ENCODE measurements at regions not wholly inside any gene's neighbourhood (a gene's known extent, or its start where the extent isn't known, plus 50 kb on each side); places are given as distances from the start of the nearest gene placed in this dataset.
A peak's percentile ranks its signal among the peaks of the same experiment; 100 is the strongest.
"Not testable (repeated sequence)": the region's sequence is repeated elsewhere in the genome, so short reads cannot be mapped to it uniquely, and the experiment has no call there.

DNA sequence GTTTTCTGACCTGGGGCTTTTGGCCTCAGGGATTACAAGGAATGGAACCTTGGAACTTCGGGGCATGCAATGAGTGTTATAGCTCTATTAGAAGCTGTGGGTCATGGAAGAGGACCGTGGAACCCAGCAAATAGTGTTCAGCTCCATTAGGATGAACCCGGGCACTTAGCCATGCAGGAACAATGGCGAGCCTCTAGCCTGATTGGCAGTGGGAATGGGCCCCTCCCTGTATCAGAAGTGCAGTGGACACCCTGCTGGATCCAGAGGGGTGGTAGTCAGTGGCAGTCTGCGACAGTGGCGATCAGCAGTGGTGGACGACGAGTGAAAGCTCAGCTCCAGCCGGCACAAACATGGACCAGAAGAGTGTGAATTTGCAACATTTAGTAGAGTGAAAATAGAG lies 315.4 kb upstream of the TECRL start:
- DNase-seq: no peak

DNA sequence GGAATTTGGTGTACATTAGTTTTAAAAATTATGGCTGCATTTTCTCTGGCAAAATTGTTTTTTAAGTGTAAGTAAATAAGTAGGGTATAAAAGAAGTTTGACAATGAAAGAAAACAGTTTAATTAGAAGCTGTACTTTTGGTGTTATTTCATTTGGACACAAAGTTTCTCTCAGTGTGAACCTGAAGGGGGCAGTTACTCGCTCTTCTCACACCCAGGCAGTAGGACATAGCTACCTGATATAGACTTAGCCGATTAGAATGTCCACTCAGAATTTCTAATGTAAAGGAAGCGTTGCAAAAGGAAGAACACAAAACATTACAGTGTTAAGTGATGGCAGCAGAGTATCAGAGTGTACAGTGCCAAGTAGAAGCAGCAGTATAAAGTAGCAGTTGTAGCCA lies 311.9 kb upstream of the TECRL start:
- DNase-seq: no peak

DNA sequence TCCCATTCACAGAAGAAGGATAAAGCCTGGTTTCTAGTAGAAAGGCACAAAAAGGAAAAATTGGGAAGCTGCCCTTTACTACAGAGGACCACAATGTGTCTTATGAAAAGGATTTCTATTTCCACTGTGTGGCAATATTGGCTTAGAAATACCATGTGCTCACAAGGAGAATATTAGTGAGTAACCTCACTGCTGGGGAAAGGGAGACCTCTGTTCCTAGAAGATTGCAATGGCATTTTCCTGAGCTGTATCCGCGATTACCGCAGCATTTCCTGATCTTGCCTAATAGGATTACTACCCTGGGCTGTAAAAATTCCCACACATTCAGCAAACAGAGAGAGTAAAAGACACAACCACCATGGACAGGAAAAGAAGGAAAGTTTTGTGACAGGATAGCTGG lies 308.8 kb upstream of the TECRL start:
- DNase-seq: no peak

DNA sequence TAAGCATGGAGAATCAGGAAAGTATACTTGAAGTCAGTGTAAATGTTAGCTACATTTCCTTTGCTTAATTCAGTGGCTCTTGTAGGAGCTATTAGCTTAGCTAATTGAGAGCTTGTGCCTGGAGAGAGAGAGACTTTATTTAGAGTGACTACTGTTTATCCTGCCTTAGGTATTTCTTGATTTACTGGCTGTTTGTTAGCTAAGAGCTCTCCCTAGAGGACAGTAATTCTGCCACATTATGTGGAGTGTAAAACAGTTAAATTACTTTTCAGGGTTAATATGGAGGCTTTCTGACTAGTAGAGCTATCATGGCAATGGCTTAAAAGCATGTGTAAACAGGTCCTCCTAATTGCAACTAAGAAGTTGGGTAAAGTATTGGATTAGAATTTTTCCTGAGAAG lies 306.5 kb upstream of the TECRL start:
- no peak for DNase-seq

DNA sequence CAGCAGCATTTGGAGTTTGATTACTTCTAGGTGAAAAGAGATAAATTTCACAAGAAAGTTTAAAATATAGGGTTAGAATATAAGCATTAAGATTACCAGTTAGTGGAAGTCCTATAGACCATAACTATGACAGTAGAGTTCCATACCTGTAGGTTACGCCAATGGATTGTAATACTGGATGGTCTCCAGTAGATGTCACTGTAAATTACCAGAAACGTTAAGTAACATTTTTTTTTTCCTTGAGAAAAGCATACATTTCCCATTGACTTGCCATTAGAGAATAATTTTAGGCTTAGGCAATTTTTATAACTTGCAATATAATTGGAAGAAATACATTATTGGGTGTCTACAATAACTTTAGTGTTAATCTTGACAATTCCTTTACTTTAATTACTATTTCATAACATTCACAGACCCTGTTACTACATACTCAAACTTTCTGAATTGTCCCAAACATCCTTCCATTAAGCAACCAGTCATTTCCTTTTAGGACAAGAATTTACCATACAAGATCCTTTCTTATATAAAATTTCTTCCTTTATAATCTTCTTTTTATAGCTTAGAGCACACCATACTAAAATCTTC lies 304.1 kb upstream of the TECRL start:
- peak; percentile 1 to 24 for DNase-seq

DNA sequence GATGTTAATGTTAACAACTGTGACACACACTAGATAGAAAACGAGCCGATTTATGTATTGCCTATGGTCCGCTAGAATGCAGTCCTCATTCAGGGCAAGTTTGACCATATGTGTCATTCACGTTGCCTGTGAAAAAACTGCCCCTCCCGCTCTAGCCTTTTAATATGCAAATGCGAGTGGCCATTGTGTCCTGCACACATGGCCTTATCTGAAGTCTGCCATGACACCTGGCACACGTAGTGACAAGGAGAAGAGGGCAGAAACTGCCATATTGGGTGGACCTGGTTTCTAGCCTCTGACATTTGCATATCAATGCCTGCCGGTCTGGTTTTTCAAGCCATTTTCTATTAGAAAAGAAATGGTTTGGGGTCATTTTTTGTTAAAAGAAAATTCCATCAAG lies 303.3 kb upstream of the TECRL start:
- DNase-seq: no peak

DNA sequence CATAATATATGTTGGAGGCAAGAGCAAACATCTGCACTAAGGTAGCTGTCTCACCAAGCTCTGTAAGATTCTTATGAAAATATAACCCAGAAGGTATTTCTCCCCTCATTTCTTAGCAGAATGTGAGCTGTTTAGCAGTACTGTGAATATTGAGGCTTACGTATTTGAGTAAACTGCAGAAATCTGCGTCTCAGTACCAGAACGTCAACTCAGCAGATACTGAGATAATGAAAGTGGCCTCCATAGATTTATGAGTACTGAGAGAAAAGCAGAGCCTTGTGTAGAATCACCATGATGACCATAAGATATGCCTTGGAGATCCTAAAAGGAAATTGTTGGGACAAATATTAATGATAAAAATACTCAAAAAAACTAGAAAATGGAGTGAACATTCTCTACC lies 296.7 kb upstream of the TECRL start:
- DNase-seq: no peak

DNA sequence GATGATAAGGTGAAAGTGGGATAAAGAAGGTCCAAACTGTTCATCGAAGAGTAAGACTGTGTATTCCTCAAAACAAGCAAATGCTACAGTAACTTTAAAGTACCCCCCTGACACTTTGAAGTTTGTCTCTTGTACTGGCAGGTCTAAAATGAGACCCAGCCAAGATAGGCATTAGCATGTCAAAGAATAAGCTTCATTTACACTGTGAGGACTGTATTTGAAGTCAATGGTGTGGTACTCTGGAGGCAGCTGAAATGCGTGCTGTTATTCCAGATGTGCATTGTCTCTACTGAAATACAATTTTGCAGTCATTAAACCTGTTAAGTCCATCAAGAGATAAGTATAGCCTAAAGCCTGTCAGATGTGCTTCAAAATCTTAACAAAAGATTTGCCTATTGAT lies 288.9 kb upstream of the TECRL start:
- no peak for DNase-seq

DNA sequence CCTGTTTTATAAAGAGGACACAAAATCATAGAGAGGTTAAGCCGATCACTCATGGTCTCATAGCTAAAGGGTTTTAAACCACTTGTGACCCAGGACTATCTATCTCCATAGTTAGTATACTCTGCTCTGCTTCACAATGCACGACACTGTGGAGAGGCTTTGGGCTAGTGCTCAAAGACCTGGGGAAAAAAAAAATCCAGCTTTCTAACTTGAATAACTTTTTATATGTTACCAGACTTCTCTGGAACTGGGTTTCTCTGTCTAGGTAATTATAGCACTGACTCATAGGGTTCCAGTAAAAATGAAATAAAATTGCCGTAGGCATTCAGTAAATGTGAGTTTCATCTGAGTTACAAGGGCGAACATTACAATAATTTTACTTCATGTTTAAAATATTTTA lies 273.7 kb upstream of the TECRL start:
- DNase-seq: no peak

DNA sequence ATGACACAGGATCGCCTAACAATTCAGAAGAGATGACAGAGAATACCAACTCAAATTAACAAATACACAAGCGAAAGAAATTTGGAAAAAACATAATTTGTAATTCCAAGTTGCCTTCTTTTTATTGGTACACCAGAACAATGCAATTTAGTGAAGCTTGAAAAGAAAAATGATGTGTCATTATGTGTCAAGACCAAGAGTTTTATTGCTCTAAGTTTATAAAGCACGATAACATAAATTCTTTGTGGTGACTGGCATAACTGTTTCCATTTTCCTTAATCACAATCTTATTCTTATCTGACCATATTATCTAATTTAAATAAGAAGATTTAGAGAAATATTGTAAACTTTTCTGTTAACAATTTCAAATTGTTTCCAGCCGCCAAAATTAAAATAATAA lies 273.2 kb upstream of the TECRL start:
- no peak for DNase-seq

DNA sequence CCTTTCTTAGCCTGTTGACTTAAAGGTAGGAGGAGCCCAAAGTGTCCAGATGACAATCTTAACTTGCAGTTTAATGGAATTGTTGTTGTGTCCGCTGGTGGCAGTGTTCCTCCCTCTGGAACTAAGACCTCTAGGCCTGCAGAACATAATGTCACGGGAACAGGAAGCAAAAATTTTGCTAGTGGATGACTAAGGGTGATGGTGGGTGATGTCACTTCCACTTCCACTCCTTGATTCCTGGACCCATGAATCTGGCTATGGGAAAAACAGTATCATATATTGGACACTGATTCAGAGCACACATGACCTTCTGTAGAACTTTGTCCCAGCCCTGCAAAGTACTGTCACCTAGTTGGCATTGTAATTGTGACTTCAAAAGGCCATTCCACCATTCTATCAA lies 263.9 kb upstream of the TECRL start:
- not testable (repeated sequence) for DNase-seq

DNA sequence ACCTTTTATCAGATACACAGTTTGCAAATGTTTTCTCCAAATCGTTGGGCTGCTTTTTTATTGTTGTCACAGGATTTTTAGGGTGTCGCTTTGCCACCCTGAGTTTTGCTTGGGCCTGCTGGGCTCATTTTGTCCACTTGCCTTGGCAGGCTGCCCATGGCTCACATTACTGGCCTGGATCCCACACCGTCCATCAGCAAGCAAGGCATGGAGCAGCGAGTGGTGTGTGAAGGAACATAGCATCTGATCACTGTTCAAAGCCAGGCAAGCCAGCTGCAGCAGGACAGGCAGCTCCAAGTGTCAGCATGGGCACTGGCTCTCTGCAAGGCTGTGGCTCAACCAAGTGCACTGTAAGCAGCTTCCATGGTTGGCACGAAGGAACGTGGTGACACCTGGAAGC lies 261.4 kb upstream of the TECRL start:
- no peak for DNase-seq

DNA sequence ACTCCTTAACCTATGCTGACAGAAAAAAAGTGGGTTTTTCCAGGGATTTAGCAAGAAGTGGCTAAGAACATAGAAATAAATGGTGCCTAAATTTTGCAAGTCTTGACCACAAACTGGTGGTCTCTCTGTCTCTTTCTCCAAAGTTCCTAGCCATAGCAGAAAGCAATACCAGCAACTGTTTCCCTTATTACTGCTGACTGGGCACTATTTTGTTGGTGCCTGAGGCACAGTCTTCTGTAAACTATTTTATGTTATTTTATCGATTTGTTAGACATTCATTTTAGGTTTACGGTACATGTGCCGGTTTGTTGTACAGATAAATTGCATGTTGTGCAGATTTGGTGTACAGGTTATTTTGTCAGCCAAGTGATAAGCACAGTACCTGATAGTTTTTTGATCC lies 234.6 kb upstream of the TECRL start:
- no peak for DNase-seq

DNA sequence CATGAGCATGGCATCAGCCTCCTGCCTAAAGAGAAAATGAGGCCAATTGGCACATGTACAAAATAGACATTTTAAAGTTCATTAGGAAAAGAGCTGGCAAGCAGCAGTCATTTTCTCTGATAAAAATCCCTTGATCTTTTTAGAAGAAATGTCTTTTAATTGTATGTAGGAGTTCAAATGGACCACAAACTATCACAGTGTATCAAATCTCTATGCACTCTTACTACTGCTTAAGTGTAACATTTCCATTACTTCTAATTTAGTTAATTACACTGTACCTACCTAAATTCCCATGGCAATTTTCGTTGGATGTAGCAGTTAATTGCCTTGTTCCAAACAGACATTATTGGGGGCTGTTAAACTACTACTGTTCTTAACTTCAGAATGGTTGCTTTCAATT lies 233.7 kb upstream of the TECRL start:
- DNase-seq: no peak

DNA sequence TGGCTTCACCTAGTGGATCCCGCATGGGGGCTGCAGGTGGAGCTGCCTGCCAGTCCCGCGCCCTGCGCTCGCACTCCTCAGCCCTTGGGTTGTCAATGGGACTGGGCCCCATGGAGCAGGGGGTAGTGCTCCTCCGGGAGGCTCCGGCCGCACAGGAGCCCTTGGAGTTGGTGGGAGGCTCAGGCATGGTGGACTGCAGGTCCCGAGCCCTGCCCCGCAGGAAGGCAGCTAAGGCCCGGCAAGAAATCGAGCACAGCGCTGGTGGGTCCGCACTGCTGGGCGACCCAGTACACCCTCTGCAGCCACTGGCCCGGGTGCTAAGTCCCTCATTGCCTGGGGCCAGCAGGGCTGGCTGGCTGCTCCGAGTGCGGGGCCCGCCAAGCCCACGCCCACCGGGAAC lies 231.2 kb upstream of the TECRL start:
- not testable (repeated sequence) for DNase-seq

DNA sequence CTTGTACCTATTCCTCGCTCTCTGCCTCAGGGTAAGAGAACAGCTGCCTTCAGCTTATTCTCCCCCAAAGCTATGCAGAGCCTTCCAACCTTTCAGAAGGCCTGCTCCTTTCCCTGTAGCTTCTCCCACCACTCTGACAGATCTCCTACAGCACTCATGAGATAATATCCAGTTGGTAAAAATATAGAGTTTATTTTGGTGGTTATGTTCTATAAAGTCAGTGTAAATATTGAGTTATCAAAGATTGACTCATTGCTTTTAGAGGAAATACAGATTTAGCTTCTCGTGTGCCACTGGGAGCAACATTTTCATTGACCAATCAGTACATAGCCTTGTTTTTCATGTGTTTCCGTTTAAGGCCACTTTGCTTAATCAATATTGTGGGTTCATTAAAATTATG lies 216.2 kb upstream of the TECRL start:
- DNase-seq: no peak

DNA sequence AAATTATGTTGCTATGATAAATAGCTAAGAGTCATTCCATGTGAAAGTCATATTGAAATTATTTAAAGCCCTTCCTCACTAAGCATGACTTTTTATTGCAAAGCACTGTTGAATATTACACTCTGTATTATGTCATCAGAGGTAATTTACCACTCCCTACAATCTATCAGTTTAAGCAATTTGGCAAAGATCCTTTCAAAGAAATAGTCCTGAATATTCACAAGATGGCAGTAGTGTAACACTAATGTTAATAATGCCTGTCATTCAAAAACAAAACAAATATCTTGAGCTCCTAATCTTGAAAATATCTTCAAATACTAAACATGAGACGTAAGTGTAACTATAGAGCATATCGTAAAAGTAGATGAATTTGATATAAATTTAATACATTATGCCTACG lies 208.6 kb upstream of the TECRL start:
- no peak for DNase-seq

DNA sequence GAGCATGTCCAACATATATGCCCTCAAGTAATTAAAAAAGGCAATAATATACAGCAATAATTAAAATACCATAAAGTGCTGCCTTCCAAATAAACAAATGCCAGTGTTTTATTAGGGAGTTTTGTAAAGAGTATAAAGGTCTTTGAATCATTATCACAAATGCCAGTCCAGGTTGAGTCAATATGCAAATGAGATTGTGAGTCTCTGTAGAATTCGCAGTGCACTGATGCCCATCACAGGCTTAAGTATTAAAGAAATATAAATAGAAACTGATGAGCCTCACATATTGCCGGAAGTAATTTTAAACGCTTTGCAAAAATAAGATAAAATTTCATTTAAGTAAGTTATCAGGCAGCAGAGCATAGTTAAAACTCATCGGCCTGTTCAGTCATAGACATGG lies 205.0 kb upstream of the TECRL start:
- DNase-seq: no peak

DNA sequence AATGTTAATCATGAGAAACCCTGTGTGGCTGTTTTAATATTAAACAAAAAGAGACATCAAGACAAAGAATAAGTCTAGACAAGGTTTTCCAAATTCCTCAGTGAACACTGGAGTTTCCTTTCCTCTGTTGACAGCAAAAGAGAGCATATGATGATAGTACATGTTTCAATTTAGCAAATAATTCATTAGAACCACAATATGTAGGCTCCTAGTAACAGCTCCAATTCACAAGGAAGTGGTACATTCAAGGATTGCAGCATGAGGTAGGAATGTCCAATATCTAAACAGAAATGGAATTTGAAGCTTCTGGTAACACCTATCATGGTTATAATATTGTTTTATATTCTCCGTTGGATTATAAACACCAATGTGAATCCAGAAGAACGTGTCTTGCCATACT lies 203.8 kb upstream of the TECRL start:
- DNase-seq: no peak

DNA sequence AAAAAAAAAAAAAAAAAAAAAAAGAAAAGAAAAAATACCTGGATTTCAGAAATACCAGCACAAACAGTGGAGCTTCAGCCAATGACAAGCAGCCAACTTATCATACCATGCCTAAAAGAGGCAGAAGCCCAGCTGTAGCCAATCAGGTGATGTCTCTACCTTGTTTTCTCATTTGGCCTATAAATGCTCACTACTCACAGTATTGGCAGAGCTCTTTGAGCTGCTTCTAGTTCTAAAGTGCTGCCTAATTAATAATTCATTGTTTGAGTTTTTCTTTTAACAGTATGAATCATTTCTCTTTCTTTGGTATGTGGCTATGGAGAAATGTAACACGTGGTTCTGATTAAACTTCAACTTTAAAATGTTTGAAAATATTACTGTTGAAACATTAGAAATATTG lies 188.8 kb upstream of the TECRL start:
- no peak for DNase-seq

DNA sequence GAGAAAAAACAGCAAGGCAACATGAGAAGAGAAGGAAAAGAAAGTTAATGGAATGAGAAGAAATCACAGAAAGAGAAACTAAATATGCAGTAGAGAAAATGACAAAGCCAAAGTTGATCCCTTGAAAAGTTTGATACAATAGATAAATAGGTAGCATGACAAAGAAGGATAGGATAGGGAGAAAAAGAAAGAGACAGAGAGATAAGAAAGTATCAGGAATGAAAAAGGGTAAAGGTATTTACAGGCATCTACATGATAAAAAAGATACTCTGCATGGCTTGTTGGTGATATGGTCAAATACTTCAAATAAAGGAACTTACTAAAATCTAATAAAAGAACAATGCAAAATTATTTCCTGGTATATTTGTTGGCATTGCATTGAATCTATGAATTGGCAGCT lies 185.5 kb upstream of the TECRL start:
- no peak for DNase-seq

DNA sequence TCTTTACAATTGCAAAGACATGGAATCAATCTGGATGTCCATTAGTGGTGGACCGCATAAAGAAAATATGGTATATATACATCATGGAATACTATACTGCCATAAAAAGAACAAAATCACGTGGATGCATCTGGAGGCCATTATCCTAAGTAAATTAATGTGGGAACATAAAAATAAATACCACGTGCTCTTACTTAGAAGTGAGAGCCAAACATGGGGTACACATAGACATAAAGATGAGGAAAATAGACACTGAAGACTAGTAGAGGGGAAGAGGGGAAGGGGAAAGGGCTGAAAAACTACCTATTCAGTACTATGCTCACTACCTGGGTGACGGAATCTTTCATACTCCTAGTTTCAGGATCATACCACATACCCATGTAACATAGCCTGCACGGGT lies 179.3 kb upstream of the TECRL start:
- no peak for DNase-seq

DNA sequence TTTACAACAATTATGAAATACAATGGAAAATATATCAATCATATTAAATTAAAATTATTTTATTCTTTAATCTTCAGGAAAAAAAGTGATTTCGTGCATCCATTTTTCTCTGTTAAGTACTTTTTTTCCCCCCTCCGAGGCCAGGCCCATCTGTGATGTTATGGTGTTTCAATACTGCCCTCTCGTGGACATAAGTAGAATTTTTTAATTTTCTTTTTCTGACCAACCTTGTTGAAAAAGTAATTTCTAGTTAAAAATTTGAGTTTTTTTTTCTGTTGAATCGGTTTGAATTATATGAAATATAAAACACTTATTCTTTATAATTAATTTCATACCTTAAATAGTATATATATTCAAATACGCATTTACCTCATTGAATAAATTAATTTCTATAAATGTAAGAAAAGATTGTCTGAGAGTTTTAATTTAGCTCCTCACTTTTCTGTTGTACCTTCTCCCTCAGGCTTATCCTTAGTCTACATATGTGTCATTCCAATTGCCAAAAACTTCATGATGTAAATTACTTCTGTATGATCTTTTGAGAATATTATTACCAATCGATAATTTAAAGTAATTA lies 175.8 kb upstream of the TECRL start:
- peak; percentile 17 to 28 for DNase-seq

DNA sequence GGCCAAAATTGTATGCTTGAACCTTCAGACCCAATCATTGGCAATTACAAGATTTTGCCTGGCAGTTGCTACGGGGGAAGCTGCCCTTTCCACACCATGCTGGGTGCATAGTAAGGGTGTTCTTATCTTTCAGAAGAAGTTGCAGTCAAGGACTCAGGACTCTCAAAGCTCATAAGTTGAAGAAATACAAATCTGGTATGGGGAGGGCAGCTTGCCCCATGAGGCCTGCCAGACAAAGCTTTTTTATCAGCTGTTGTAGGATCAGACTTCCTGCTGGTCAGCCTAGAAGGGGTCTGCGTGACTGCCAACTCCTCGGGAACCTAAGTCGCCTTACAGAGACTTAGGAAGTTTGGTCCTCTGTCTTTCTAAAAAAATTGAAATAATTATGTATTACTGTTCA lies 174.9 kb upstream of the TECRL start:
- no peak for DNase-seq

DNA sequence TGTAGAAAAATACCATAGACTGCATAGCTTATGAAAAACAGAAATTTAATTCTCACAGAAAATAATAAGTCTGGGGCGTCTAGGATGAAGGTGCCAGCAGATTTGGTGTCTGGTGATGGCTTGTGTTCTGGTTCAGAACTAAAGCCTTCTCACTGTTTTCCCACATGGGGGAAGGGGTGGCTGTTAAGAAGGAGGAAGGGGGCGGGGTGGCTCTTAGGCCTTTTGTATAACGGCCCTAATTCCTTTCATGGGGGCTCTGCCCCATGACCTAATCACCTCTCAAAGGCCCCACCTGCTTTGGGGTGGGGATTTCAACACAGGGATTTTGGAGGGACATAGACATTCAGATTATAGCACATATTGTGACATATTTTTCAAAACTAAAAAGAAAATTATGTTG lies 173.2 kb upstream of the TECRL start:
- no peak for DNase-seq

Measured in inflammatory macrophage (primary cell).